ENCODE measurements at regions not wholly inside any gene's neighbourhood (a gene's known extent, or its start where the extent isn't known, plus 50 kb on each side); places are given as distances from the start of the nearest gene placed in this dataset.

GRCh38 chr21:27480841-27481261 lies 514.0 kb upstream of the ADAMTS5 start:
- ATAC-seq: no peak
- no peak for DNase-seq
- no peaks in the 10 kb centered on the region for H3K27me3 ChIP-seq
- H3K4me1 ChIP-seq: no peaks in the 10 kb centered on the region
- no peak overlapping the region for H3K27ac ChIP-seq
- no peaks in the 10 kb centered on the region for H3K9me3 ChIP-seq
- no peaks in the 10 kb centered on the region for H3K36me3 ChIP-seq (replicated peaks in 1 of 2; ENCODE audit: insufficient read depth in 1 of 2, low read depth in 2 of 2)
- intact Hi-C loops (cut with DNase I): no loop called here
- H3K4me3 ChIP-seq: no peak overlapping the region
- 64 to 89% methylated on average over 2 of the region's 2 CpGs for WGBS, 2 donors
- no peak for TF ChIP-seq POLR2A (IDR thresholded peaks at IDR 0.05)
- TF ChIP-seq CTCF (IDR thresholded peaks at IDR 0.05): no peak

DNA sequence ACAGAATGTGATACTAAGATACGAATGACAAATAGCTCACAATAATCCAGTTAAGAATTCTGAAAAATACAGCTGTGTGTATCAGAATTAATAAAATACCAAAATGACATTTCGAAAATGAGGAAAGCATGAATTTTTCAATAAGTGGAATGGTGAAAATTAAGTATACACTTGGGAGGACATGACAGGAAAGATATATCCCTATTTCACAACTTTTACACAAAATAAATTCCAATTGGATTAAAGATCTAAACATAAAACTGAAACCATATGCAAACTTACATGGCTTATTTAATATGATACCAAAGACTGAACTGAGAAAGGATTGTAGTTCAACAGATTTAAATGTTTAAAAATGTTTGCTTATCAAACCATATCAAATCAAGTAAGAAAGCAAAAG lies 510.4 kb upstream of the ADAMTS5 start:
- DNase-seq: no peak
- H3K36me3 ChIP-seq (replicated peaks in 1 of 2; ENCODE audit: insufficient read depth in 1 of 2, low read depth in 2 of 2): no peaks in the 10 kb centered on the region
- intact Hi-C loops (cut with DNase I): no loop called here
- H3K27me3 ChIP-seq: no peaks in the 10 kb centered on the region
- ATAC-seq: no peak
- no peaks in the 10 kb centered on the region for H3K9me3 ChIP-seq
- WGBS, 2 donors: 56 to 64% methylated on average over 2 of the region's 2 CpGs
- TF ChIP-seq POLR2A (IDR thresholded peaks at IDR 0.05) (no peak), CTCF (IDR thresholded peaks at IDR 0.05) (no peak)
- H3K4me3 ChIP-seq: no peak overlapping the region
- no peaks in the 10 kb centered on the region for H3K4me1 ChIP-seq
- H3K27ac ChIP-seq: no peak overlapping the region

- intact Hi-C loops (cut with DNase I): no loop called here
- H3K4me3 ChIP-seq: no peak overlapping the region
- no peak for DNase-seq
Measured at GRCh38 chr21:27476696-27477095, 509.8 kb upstream of the ADAMTS5 start.

DNA sequence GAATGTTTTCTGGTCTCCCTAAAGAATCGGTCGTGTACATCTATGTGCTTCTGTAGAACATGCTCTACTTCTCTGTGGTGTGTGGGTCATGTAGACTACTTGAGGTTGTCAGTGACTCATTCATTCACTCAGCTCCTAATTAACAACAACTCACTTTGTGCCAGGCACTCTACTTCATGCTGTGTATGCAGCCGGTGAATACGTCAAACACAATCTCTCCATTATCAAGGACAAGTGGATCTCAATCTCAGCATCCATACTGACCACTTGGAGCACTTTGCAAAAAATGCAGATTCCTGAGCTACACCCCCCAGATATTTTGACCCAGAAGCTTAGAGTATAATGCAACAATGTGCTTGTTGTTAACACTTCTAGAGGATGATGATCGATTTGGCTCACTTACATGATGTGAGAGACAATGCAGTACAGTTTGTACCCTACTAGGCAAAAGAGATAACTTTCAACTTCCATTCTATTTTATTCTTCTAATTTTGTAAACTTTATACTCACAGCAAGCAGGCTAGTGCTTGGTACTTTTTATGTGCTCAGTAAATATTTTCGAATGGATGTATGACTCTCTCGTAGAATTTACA lies 508.6 kb upstream of the ADAMTS5 start:
- ATAC-seq (no peak), DNase-seq (no peak)
- 75 to 84% methylated on average over 7 of the region's 7 CpGs for WGBS, 2 donors
- Histone ChIP-seq H3K27ac (no peak overlapping the region), H3K9me3 (no peaks in the 10 kb centered on the region), H3K4me1 (no peaks in the 10 kb centered on the region), H3K27me3 (no peaks in the 10 kb centered on the region), H3K4me3 (no peak overlapping the region), H3K36me3 (replicated peaks in 1 of 2; ENCODE audit: insufficient read depth in 1 of 2, low read depth in 2 of 2) (no peaks in the 10 kb centered on the region)
- intact Hi-C loops (cut with DNase I): no loop called here
- no peak for TF ChIP-seq CTCF (IDR thresholded peaks at IDR 0.05)
- no peak for TF ChIP-seq POLR2A (IDR thresholded peaks at IDR 0.05)

More at GRCh38 chr21:27476696-27477095, 509.8 kb upstream of the ADAMTS5 start:
- no peak for ATAC-seq
- Histone ChIP-seq H3K4me1 (no peaks in the 10 kb centered on the region), H3K27ac (no peak overlapping the region), H3K27me3 (no peaks in the 10 kb centered on the region), H3K9me3 (no peaks in the 10 kb centered on the region), H3K36me3 (replicated peaks in 1 of 2; ENCODE audit: insufficient read depth in 1 of 2, low read depth in 2 of 2) (no peaks in the 10 kb centered on the region)
- no peak for TF ChIP-seq POLR2A (IDR thresholded peaks at IDR 0.05)
- peak in 5 of 7 experiments; percentile 6 to 25 (median 20) for TF ChIP-seq CTCF (IDR thresholded peaks at IDR 0.05)
- WGBS, 2 donors: 5 to 14% methylated on average over 1 of the region's 1 CpG

- ATAC-seq: no peak
- Histone ChIP-seq H3K36me3 (replicated peaks in 1 of 2; ENCODE audit: insufficient read depth in 1 of 2, low read depth in 2 of 2) (no peaks in the 10 kb centered on the region), H3K27me3 (no peaks in the 10 kb centered on the region), H3K27ac (no peak overlapping the region), H3K9me3 (no peaks in the 10 kb centered on the region), H3K4me1 (no peaks in the 10 kb centered on the region), H3K4me3 (no peak overlapping the region)
- TF ChIP-seq CTCF (IDR thresholded peaks at IDR 0.05): no peak
- no peak for TF ChIP-seq POLR2A (IDR thresholded peaks at IDR 0.05)
- 48 to 61% methylated on average over 2 of the region's 2 CpGs for WGBS, 2 donors
- DNase-seq: no peak
- intact Hi-C loops (cut with DNase I): no loop called here
Measured at GRCh38 chr21:27467366-27467765, 500.5 kb upstream of the ADAMTS5 start.
